ENCODE measurements at regions not wholly inside any gene's neighbourhood (a gene's known extent, or its start where the extent isn't known, plus 50 kb on each side); places are given as distances from the start of the nearest gene placed in this dataset.
"Not testable (repeated sequence)": the region's sequence is repeated elsewhere in the genome, so short reads cannot be mapped to it uniquely, and the experiment has no call there.

- Histone ChIP-seq H3K27me3 (no peaks in the 10 kb centered on the region), H3K36me3 (no peaks in the 10 kb centered on the region), H3K4me3 (no peak overlapping the region), H3K9me3 (no peaks in the 10 kb centered on the region), H3K4me1 (no peaks in the 10 kb centered on the region), H3K27ac (no peak overlapping the region)
- DNase-seq: no peak
- TF ChIP-seq POLR2A (IDR thresholded peaks at IDR 0.05): no peak
- TF ChIP-seq CTCF (IDR thresholded peaks at IDR 0.05): no peak
Measured at GRCh38 chr2:155583674-155584195, 748.8 kb downstream of the NR4A2 start.

DNA sequence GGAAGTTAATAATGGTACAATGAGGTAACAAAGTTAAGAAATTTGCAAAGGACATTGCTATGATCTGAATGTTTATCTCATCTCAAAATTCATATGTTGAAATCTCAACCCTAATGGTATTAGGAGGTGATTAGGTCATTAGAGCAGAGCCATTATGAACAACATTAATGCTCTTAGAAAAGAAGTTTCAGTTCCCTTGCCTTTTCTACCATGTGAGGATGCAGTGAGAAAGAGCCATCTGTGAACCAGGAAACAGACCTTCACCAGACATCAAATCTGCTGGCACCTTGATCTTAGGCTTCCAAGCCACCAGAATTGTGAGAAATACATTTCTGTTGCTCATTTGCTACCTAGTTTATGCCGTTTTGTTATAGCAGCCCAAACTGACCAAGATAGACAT lies 757.6 kb downstream of the NR4A2 start:
- no peaks in the 10 kb centered on the region for H3K36me3 ChIP-seq
- no peaks in the 10 kb centered on the region for H3K4me1 ChIP-seq
- H3K27ac ChIP-seq: no peak overlapping the region
- TF ChIP-seq CTCF (IDR thresholded peaks at IDR 0.05) (no peak), POLR2A (IDR thresholded peaks at IDR 0.05) (no peak)
- no peak for DNase-seq
- H3K4me3 ChIP-seq: no peak overlapping the region
- H3K9me3 ChIP-seq: no peaks in the 10 kb centered on the region
- H3K27me3 ChIP-seq: no peaks in the 10 kb centered on the region

GRCh38 chr2:155547571-155547970 lies 785.0 kb downstream of the NR4A2 start:
- H3K27ac ChIP-seq: no peak overlapping the region
- H3K4me1 ChIP-seq: no peaks in the 10 kb centered on the region
- DNase-seq: no peak
- no peaks in the 10 kb centered on the region for H3K27me3 ChIP-seq
- no peak overlapping the region for H3K4me3 ChIP-seq
- TF ChIP-seq POLR2A (IDR thresholded peaks at IDR 0.05): no peak
- TF ChIP-seq CTCF (IDR thresholded peaks at IDR 0.05): no peak
- no peaks in the 10 kb centered on the region for H3K36me3 ChIP-seq
- H3K9me3 ChIP-seq: no peaks in the 10 kb centered on the region

DNA sequence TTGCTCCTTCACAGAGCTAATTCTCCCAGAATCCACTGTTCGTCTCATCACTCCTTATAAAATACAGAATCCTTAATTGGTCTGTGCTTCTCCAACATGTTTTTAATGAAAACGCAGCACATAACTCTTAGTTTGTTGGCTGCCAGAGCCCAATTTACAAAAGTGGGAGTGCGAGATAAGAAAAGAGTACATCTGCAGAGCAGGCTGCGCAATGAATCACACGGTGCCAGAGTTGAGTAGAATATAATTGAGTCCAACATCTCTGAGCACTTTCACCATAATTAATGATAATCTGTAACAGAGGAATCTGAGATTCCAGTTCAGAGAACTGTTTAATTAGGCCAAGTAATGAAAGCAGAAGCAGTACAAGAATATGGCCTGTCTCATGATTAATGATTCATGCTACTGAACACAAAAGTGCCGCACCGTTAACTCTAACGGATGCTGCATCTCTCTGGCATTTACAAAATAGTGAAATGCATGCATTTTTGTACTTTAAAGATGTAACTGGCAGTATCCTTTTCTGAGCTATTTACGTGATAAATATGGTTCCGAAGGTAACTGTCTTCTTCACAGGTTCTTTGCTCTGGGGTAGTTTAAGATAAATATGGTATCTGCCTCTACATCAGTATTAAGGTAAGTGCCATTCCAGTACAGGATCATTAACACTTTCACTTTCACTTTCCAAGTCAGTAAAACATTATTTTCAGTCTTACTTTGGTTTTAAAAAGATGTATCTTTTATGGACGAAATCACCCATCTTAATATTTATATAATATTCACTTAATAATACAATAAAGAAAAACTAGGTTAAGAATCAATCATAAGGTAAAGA lies 785.6 kb downstream of the NR4A2 start:
- TF ChIP-seq CTCF (IDR thresholded peaks at IDR 0.05): no peak
- TF ChIP-seq POLR2A (IDR thresholded peaks at IDR 0.05): no peak
- no peak for DNase-seq
- H3K27ac ChIP-seq: no peak overlapping the region
- no peaks in the 10 kb centered on the region for H3K27me3 ChIP-seq
- H3K4me1 ChIP-seq: no peaks in the 10 kb centered on the region
- H3K9me3 ChIP-seq: no peaks in the 10 kb centered on the region
- H3K36me3 ChIP-seq: no peaks in the 10 kb centered on the region
- H3K4me3 ChIP-seq: no peak overlapping the region

GRCh38 chr2:155539028-155539427 lies 793.5 kb downstream of the NR4A2 start:
- H3K4me1 ChIP-seq, DNase-seq, H3K4me3 ChIP-seq, H3K27ac ChIP-seq, H3K27me3 ChIP-seq, H3K36me3 ChIP-seq, H3K9me3 ChIP-seq: not testable (repeated sequence)

- Histone ChIP-seq H3K27ac (no peak overlapping the region), H3K4me3 (no peak overlapping the region), H3K4me1 (no peaks in the 10 kb centered on the region), H3K27me3 (no peaks in the 10 kb centered on the region), H3K9me3 (no peaks in the 10 kb centered on the region), H3K36me3 (no peaks in the 10 kb centered on the region)
- no peak for DNase-seq
- TF ChIP-seq CTCF (IDR thresholded peaks at IDR 0.05) (no peak), POLR2A (IDR thresholded peaks at IDR 0.05) (no peak)
Measured at GRCh38 chr2:155528034-155528433, 804.5 kb downstream of the NR4A2 start.

All from Peyer's patch (tissue), 4 donors.